ENCODE measurements at regions not wholly inside any gene's neighbourhood (a gene's known extent, or its start where the extent isn't known, plus 50 kb on each side); places are given as distances from the start of the nearest gene placed in this dataset.

GRCh38 chr7:109226699-109227098 is 657.0 kb downstream of the DNAJB9 start:
- TF ChIP-seq CTCF (IDR thresholded peaks at IDR 0.05) (no peak), POLR2A (IDR thresholded peaks at IDR 0.05) (no peak)

Measured in uterus (tissue), 2 donors.